DMS 273 (cell line): ENCODE measurements at regions not wholly inside any gene's neighbourhood (a gene's known extent, or its start where the extent isn't known, plus 50 kb on each side); places are given as distances from the start of the nearest gene placed in this dataset.
"Not testable (repeated sequence)": the region's sequence is repeated elsewhere in the genome, so short reads cannot be mapped to it uniquely, and the experiment has no call there.

Experiments
- DNase-seq: peaks from one replicate; lab custom pipeline; 2025; ENCODE audit not compliant: unreplicated experiment; lab: John Stamatoyannopoulos, UW

DNA sequence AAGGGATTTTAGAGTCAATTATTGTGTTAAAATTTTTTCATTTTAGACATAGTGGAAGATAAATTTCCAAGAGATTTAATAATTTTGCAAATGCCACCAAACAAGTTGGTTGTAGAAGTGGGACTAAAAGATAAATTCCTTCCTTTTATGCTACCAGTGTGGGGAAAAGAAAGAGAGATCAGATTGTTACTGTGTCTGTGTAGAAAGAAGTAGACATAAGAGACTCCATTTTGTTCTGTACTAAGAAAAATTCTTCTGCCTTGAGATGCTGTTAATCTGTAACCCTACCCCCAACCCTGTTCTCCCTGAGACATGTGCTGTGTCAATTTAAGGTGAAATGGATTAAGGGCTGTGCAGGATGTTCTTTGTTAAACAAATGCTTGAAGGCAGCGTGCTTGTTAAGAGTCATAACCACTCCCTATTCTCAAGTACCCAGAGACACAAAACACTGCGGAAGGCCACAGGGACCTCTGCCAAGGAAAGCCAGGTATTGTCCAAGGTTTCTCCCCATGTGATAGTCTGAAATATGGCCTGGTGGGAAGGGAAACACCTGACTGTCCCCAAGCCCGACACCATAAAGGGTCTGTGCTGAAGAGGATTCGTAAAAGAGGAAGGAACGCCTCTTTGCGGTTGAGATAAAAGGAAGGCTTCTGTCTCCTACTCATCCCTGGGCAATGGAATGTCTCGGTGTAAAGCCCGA, 117.0 kb downstream of the CEP44 start:
- not testable (repeated sequence) for DNase-seq

DNA sequence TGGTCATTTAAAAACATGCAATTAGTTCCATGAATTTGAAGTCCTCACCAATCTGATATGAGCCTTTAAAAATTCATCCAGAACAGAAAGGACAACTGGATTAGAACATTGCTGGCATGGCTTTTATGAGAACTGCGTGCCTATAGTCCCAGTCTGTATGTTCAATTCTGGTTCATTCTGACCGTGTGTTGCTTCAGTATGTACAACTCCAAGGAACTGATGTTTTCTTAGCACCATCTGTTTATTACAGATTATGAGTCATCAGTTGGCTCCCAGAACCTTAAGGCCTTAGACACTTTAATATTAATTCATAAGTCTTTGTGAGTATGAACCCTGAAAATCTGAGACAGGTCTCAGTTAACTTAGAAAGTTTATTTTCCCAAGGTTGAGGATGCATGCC, 115.0 kb downstream of the CEP44 start:
- DNase-seq, result peak; percentile 1

DNA sequence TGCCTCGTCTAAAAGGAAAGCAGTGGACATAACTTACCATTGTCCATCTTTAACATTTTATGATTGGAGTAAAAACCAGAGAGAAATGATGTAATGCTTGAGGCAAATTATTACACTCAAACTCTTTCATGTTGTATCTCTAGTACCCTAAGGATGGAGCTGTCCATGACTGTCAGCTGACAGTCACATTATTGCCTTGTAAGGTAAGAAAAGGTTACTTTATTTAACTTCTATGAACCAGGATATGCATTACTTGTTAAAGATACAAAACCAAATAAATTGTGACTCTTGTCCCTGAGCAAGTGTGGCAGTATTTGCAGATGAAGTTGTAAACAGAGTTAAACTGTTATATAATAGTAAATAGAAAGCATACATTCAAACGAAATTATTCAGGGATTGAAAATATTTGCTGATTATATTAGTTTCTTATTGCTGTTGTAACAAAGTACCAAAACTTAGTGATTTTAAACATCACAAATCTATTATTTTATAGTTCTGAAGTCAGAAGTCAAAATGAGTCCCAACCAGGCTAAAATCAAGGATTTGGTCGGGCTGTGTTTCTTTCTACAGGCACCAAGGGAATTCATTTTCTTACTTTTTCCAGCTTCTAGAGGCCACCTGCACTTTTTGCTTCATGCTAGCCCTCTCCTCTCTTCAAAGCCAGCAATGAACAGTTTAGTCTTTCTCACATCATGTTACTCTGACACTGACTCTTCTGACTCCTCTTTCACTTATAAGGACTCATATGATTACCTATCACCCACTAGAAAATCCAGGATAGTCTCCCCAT, 113.8 kb downstream of the CEP44 start:
- DNase-seq, result no peak

DNA sequence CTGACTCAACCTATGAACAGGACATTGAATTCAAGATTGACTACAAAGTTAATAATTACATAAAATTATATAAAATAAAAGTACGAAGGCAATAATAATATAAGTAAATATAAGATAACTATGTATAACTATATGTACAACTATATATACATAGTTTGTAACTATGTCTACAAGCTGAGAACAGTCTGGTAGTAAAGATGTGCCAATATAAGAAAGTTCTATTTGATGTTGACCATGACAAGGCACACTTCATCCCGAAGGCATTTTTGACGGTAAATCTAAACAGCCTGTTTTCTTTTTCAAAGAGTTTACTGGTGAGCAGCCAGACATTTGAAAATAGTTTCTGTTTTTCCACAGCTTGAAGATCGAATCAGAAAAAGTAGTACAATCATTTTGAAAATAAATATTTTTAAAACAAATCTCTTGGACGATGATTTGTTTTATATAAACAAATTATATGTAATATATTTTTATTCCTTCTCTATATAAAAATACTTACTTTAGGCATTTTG, 112.9 kb downstream of the CEP44 start:
- no peak for DNase-seq

DNA sequence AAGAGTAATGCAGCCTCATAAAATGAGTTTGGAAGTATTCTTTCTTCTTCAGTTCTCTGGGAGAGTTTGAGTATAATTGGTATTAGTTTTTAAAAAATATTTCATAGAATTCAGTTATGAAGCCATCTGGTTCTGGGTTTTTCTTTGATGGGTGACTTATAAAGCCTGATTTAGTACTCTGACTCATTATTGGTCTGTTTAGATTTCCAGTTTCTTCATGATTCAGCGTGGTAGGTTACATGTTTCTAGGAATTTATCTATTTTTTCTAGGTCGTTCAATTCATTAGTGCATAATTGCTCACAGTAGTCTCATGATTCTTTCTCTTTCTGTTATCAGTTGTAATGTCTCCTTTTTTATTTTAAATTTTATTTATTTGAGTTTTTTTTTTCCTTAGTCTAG, 111.2 kb downstream of the CEP44 start:
- no peak for DNase-seq

DNA sequence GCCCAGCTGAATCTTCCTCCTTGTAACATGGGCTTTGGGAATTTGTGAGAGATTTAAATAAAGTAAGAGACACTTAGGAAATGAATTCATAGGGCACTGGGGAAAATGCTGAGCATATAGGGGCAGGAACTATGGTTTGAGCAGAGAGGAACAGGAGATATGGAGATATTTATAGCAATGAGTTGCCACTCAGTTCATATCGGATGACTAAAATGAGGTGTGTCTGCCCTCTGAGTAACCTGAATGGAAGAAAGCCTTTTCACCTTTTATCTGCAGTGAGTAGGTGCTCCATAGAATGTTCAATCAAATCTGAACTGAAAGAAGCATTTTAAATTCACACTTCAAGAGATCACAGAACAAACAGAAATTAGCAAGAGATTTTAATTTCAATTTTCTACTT, 105.7 kb downstream of the CEP44 start:
- DNase-seq, result no peak

DNA sequence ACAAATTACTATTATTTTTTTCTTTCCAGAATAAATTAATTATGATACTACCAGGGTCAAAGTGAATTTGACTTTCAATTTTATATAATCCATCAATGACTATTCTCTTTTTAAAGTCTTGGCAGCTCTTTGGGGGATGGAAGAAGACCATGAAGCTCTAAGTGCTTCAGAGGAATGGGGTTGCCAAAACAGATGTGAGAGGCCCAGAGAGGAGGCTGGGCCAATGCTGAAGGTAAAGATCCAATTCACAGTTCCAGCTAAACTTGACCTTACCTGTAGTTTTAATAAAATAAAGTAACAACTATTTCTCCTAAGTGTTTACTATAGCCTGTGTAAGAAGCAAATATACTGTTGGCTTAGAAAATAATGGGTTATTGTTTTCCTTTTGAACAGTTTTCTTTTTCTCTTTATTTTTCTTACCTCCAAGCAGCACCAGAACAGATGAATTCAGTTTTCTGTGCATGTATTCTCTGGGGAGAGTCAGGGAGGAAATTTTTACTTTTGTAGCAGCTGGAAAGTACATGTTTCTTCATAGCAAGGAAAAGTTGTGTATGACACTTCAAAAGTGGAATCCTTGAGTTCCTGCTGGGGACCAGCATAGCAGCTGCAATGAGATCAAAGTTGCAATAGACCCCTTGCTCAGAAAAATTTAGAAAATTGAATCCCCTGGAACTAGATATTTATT, 104.9 kb downstream of the CEP44 start:
- no peak for DNase-seq

DNA sequence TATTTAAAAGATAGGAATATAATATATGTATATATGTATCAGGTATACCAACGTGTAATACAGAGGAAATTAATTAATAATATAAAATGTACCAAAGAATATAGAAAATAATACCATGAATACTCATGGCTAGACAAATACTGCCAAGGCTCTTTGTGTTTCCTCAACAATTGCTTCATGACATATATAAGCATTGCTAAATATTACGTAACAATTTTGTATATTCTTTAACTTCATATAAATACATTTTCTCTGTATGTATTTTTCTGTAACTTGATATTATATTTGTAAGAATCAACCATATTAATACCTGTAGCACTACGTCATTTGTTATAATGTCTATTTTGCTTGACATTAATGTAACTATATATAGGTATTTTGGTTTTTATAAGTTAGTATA, 104.0 kb downstream of the CEP44 start:
- no peak for DNase-seq

DNA sequence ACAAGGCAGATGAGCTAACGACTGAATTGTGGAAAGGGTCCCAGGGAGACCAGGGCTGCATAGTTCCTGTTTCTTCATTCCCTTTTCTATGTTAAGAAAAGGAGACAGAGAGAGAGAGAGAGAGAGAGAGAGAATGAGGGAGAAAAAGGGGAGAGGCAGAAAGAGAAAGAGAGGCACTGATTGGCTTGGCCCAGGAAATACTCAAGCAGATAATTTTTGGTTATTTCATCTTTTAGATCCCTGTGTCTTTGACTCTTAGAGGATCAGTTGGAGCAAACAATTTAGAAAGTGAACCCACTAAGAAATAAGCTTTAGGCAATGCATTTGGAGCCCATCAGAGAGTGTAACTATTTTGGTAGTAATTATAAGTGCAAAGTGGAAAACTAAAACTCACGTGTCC, 103.4 kb downstream of the CEP44 start:
- DNase-seq, result no peak

DNA sequence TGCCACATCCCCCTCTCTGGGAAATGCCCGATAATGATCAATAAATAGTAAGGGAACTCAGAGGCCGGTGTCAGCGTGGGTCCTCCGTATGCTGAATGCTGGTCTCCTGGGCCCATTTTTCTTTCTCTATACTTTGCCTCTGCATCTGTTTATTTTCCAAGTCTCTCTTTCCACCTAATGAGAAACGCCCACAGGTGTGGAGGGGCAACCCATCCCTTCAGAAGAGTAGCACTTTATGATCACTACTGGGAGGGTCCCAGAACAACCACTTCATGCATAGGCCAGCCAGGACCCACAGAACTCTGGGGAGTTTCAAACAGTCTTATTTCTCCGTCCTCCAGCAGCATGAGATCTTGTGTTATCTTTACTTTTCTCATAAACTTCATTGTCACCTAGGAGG, 100.1 kb downstream of the CEP44 start:
- no peak for DNase-seq

DNA sequence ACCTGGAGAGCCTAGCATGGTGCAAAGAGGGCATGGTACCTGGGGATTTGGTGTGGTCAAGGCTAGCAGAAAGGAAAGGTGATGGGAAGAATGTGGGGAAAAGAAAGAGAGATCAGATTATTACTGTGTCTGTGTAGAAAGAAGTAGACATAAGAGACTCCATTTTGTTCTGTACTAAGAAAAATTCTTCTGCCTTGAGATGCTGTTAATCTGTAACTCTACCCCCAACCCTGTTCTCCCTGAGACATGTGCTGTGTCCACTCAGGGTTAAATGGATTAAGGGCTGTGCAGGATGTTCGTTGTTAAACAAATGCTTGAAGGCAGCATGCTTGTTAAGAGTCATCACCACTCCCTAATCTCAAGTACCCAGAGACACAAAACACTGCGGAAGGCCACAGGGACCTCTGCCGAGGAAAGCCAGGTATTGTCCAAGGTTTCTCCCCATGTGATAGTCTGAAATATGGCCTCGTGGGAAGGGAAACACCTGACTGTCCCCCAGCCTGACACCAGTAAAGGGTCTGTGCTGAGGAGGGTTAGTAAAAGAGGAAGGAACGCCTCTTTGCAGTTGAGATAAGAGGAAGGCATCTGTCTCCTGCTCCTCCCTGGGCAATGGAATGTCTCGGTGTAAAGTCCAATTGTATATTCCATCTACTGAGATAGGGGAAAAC, 99.4 kb downstream of the CEP44 start:
- DNase-seq, result not testable (repeated sequence)
